DMS153 treated with DMSO at 0.1 percent for 48 hours (cell line): ENCODE measurements at regions not wholly inside any gene's neighbourhood (a gene's known extent, or its start where the extent isn't known, plus 50 kb on each side); places are given as distances from the start of the nearest gene placed in this dataset.
"Not testable (repeated sequence)": the region's sequence is repeated elsewhere in the genome, so short reads cannot be mapped to it uniquely, and the experiment has no call there.

Source experiments
- DNase-seq: peaks from one replicate; lab custom pipeline; 2025; ENCODE audit not compliant: unreplicated experiment; lab: John Stamatoyannopoulos, UW

GRCh38 chr2:193219413-193219812, 1024.7 kb upstream of the TMEFF2 start:
- DNase-seq = no peak

GRCh38 chr2:193201583-193201982, 1006.9 kb upstream of the TMEFF2 start:
- DNase-seq = no peak

GRCh38 chr2:193199322-193199721, 1004.6 kb upstream of the TMEFF2 start:
- DNase-seq = no peak

- DNase-seq = no peak
Measured at GRCh38 chr2:193187816-193188215, 993.1 kb upstream of the TMEFF2 start.

- DNase-seq = not testable (repeated sequence)
Measured at GRCh38 chr2:193170981-193171380, 976.2 kb upstream of the TMEFF2 start.

GRCh38 chr2:193156480-193156879, 961.7 kb upstream of the TMEFF2 start:
- DNase-seq = no peak

- DNase-seq = no peak
Measured at GRCh38 chr2:193154076-193154475, 959.3 kb upstream of the TMEFF2 start.

GRCh38 chr2:193153576-193153975, 958.8 kb upstream of the TMEFF2 start:
- DNase-seq = no peak

- not testable (repeated sequence) for DNase-seq
Measured at GRCh38 chr2:193142467-193142866, 947.7 kb upstream of the TMEFF2 start.

GRCh38 chr2:193141998-193142397, 947.3 kb upstream of the TMEFF2 start:
- DNase-seq = no peak

GRCh38 chr2:193140895-193141294, 946.2 kb upstream of the TMEFF2 start:
- not testable (repeated sequence) for DNase-seq

- DNase-seq = no peak
Measured at GRCh38 chr2:193124815-193125214, 930.1 kb upstream of the TMEFF2 start.

- no peak for DNase-seq
Measured at GRCh38 chr2:193114827-193115226, 920.1 kb upstream of the TMEFF2 start.

- DNase-seq = no peak
Measured at GRCh38 chr2:193112986-193113385, 918.3 kb upstream of the TMEFF2 start.

- DNase-seq = no peak
Measured at GRCh38 chr2:193103064-193103463, 908.3 kb upstream of the TMEFF2 start.

GRCh38 chr2:193101591-193101990, 906.9 kb upstream of the TMEFF2 start:
- DNase-seq = no peak

- DNase-seq = no peak
Measured at GRCh38 chr2:193088026-193088425, 893.3 kb upstream of the TMEFF2 start.

- DNase-seq = no peak
Measured at GRCh38 chr2:193076995-193077394, 882.3 kb upstream of the TMEFF2 start.

GRCh38 chr2:193074933-193075332, 880.2 kb upstream of the TMEFF2 start:
- DNase-seq = no peak

- DNase-seq = no peak
Measured at GRCh38 chr2:193072647-193073046, 877.9 kb upstream of the TMEFF2 start.

GRCh38 chr2:193025556-193025955, 830.8 kb upstream of the TMEFF2 start:
- not testable (repeated sequence) for DNase-seq

- DNase-seq = no peak
Measured at GRCh38 chr2:193024791-193025190, 830.1 kb upstream of the TMEFF2 start.

- no peak for DNase-seq
Measured at GRCh38 chr2:193011870-193012269, 817.1 kb upstream of the TMEFF2 start.

- no peak for DNase-seq
Measured at GRCh38 chr2:192993059-192993458, 798.3 kb upstream of the TMEFF2 start.
